SK-N-SH (cell line): ENCODE measurements at regions not wholly inside any gene's neighbourhood (a gene's known extent, or its start where the extent isn't known, plus 50 kb on each side); places are given as distances from the start of the nearest gene placed in this dataset.

Source experiments
- CTCF ChIA-PET: fragments of 300-600, 350-600 bp; formaldehyde crosslinking; extraction: SDS; loops from one replicate; lab custom pipeline; 2021; lab: Yijun Ruan, JAX
- POLR2A ChIA-PET: fragments of 350-600 bp; sonication (Branson Sonifier 250); formaldehyde crosslinking; extraction: SDS; loops from one replicate; lab custom pipeline; 2020; ENCODE audit warnings: antibody characterized with exemption, inconsistent platforms; lab: Yijun Ruan, JAX
- DNase-seq: peaks from one replicate; pipeline ENCODE4 v3.0.0; 2012
- H2AFZ ChIP-seq: fragments of 200-600 bp; sonication (generic); 2 replicates; pipeline ENCODE4 v1.8.1; 2016; ENCODE audit warnings: antibody characterized with exemption, mild to moderate bottlenecking, low read depth
- H3F3A ChIP-seq: fragments of 200-600 bp; sonication (generic); replicated peaks from 2 replicates; pipeline ENCODE3; 2016; ENCODE audit warnings: antibody characterized with exemption, mild to moderate bottlenecking; ENCODE audit not compliant: insufficient read depth
- H3K27ac ChIP-seq, 2 experiments: fragments of 200-500 bp in 1 of 2; fragments of 200-600 bp in 1 of 2; sonication (Bioruptor generic) in 1 of 2; sonication (generic), shearing (Covaris generic) in 1 of 2; 2 replicates each; pipeline versions ENCODE4 v1.5.1 to v1.6.1; 2014 to 2016; ENCODE audit warnings: low read depth in 2 of 2, inconsistent platforms in 1 of 2, low read length in 1 of 2, mild to moderate bottlenecking in 1 of 2, mixed read lengths in 1 of 2
- H3K27me3 ChIP-seq: fragments of 200-600 bp; sonication (generic), shearing (Covaris generic); 2 replicates; pipeline ENCODE4 v1.6.1; 2016; ENCODE audit warnings: mixed run types; ENCODE audit not compliant: insufficient read depth
- H3K36me3 ChIP-seq, 2 experiments: fragments of 200-500 bp in 1 of 2; fragments of 200-600 bp in 1 of 2; sonication (Bioruptor generic) in 1 of 2; sonication (generic) in 1 of 2; replicated peaks in 1 of 2; 2 replicates each; pipeline versions ENCODE3 to v1.5.1; 2014 to 2016; ENCODE audit warnings: low read length in 1 of 2, mild to moderate bottlenecking in 1 of 2; ENCODE audit not compliant: insufficient read depth in 2 of 2, control insufficient read depth in 1 of 2
- H3K4me1 ChIP-seq, 2 experiments: fragments of 200-500 bp in 1 of 2; fragments of 200-600 bp in 1 of 2; sonication (Bioruptor generic) in 1 of 2; sonication (generic), shearing (Covaris generic) in 1 of 2; 2 replicates each; pipeline versions ENCODE4 v1.5.1 to v1.6.1; 2014 to 2016; ENCODE audit warnings: low read depth in 1 of 2, low read length in 1 of 2, mixed run types in 1 of 2; ENCODE audit not compliant: insufficient read depth in 2 of 2, control insufficient read depth in 1 of 2
- H3K4me2 ChIP-seq: fragments of 200-600 bp; sonication (generic), shearing (Covaris generic); 2 replicates; pipeline ENCODE4 v1.6.1; 2017; ENCODE audit warnings: mixed run types
- H3K4me3 ChIP-seq, 2 experiments: fragments of 200-500 bp in 1 of 2; fragments of 200-600 bp in 1 of 2; sonication (Bioruptor generic) in 1 of 2; sonication (generic), shearing (Covaris generic) in 1 of 2; 2 replicates each; pipeline versions ENCODE4 v1.5.1 to v1.8.1; 2014 to 2016; ENCODE audit warnings: low read depth in 2 of 2, inconsistent platforms in 1 of 2, low read length in 1 of 2, mild to moderate bottlenecking in 1 of 2, mixed read lengths in 1 of 2, moderate library complexity in 1 of 2
- H3K79me2 ChIP-seq: fragments of 200-600 bp; sonication (generic); 2 replicates; pipeline ENCODE4 v1.8.1; 2017; ENCODE audit warnings: mild to moderate bottlenecking; ENCODE audit not compliant: insufficient read depth
- H3K9ac ChIP-seq: fragments of 200-600 bp; sonication (generic); 2 replicates; pipeline ENCODE4 v1.6.1; 2017; ENCODE audit warnings: mixed run types
- H3K9me2 ChIP-seq: fragments of 200-600 bp; sonication (generic); 2 replicates; pipeline ENCODE4 v1.6.1; 2017; ENCODE audit warnings: mixed run types
- H3K9me3 ChIP-seq: fragments of 200-600 bp; sonication (generic); 2 replicates; pipeline ENCODE4 v1.6.1; 2017; ENCODE audit warnings: mixed run types, mild to moderate bottlenecking, moderate library complexity
- H4K20me1 ChIP-seq: fragments of 200-600 bp; sonication (generic); 2 replicates; pipeline ENCODE4 v1.6.1; 2017; ENCODE audit warnings: mild to moderate bottlenecking, mixed run types; ENCODE audit not compliant: insufficient read depth
- ELF1 ChIP-seq: IDR thresholded peaks from 2 replicates; pipeline ENCODE4 v1.4.0; 2012
- EP300 ChIP-seq, 2 experiments: IDR thresholded peaks; 2 replicates each; pipeline versions ENCODE4 v1.4.0 to v1.6.1; 2012; ENCODE audit warnings: borderline replicate concordance in 1 of 2, low read depth in 1 of 2, low read length in 1 of 2
- EZH2phosphoT487 ChIP-seq: fragments of 200-600 bp; sonication (generic); IDR thresholded peaks from 2 replicates; pipeline ENCODE4 v1.6.1; 2017; ENCODE audit warnings: low read depth, mixed run types, mild to moderate bottlenecking, antibody characterized with exemption, moderate library complexity, borderline replicate concordance
- MXI1 ChIP-seq: IDR thresholded peaks from 2 replicates; pipeline ENCODE4 v1.6.1; 2012; ENCODE audit warnings: mild to moderate bottlenecking, low read depth, low read length, improper control_type of control experiment
- NFIC ChIP-seq: IDR thresholded peaks from 2 replicates; pipeline ENCODE4 v1.4.0; 2012; ENCODE audit warnings: borderline replicate concordance
- POLR2AphosphoS5 ChIP-seq: IDR thresholded peaks from 2 replicates; pipeline ENCODE4 v1.6.1; 2012; ENCODE audit warnings: low read depth, low read length
- RFX5 ChIP-seq: IDR thresholded peaks from 2 replicates; pipeline ENCODE4 v1.6.1; 2012; ENCODE audit warnings: mild to moderate bottlenecking, improper control_type of control experiment, low read length
- SMC3 ChIP-seq: IDR thresholded peaks from 2 replicates; pipeline ENCODE4 v1.6.1; 2012; ENCODE audit warnings: low read depth, low read length, improper control_type of control experiment
- TEAD4 ChIP-seq: IDR thresholded peaks from 2 replicates; pipeline ENCODE4 v1.4.0; 2012; ENCODE audit warnings: mild to moderate bottlenecking, borderline replicate concordance; ENCODE audit not compliant: insufficient read depth
- YY1 ChIP-seq: IDR thresholded peaks from 2 replicates; pipeline ENCODE4 v1.4.0; 2012; ENCODE audit warnings: low read depth, mild to moderate bottlenecking
- WGBS: methylation state at CpG from one replicate; pipeline ENCODE4 v1.1.6; 2017; ENCODE audit warnings: low lambda C conversion rate; 5-methylcytosine and 5-hydroxymethylcytosine counted together
- TF ChIP-seq, protein P1 (sequence below): IDR thresholded peaks from 2 replicates; pipeline ENCODE4 v1.4.0; 2012; ENCODE audit warnings: low read depth, borderline replicate concordance
- TF ChIP-seq, protein P2 (sequence below): IDR thresholded peaks from 2 replicates; pipeline ENCODE4; 2012
- TF ChIP-seq, protein P3 (sequence below): IDR thresholded peaks from 2 replicates; pipeline ENCODE4 v1.4.0; 2012; ENCODE audit warnings: low read depth, borderline replicate concordance
- TF ChIP-seq, protein P4 (sequence below): fragments of 200-600 bp; sonication (generic); IDR thresholded peaks from 2 replicates; pipeline ENCODE4 v1.6.1; 2017; ENCODE audit warnings: antibody characterized with exemption, mild to moderate bottlenecking, moderate library complexity
- TF ChIP-seq, protein P5 (sequence below): IDR thresholded peaks from 2 replicates; pipeline ENCODE4 v1.4.0; 2012; ENCODE audit warnings: low read depth

DNA sequence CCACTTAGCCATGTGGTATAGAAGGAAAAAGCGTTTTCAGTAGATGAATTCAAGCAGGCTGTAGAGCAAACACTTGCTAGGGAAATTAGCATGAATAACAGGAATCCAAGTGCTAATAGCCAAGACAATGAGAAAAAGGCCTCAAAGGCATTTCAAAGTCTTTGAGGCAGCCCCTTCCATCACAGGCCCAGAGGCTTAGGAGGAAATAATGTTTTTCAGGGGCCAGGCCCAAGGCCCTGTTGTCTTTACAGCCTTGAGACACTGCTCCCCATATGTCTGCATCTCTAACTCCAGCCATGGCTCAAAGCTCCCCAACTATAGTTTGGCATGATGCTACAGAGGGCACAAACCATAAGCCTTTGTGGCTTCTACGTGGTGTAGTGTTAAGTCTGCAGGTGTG is 563.5 kb downstream of the TAF11L14 start:
- CTCF ChIA-PET: no interaction called here
- Histone ChIP-seq H3K27me3 (no peaks in the 10 kb centered on the region), H3K79me2 (no peaks in the 10 kb centered on the region), H3K4me2 (no peak overlapping the region), H4K20me1 (no peaks in the 10 kb centered on the region), H3K36me3 (no peaks in the 10 kb centered on the region), H3K9me3 (0 out of 2 replicates have a peak, but pooled peaks cover 4% of the 10 kb centered on the region), H2AFZ (no peak overlapping the region), H3K4me1 (no peaks in the 10 kb centered on the region), H3K27ac (no peak overlapping the region), H3K9me2 (no peaks in the 10 kb centered on the region), H3F3A (no peaks in the 10 kb centered on the region), H3K4me3 (no peak overlapping the region), H3K9ac (no peak overlapping the region)
- POLR2A ChIA-PET: no interaction called here
- WGBS: 12% methylated on average over 2 of the region's 2 CpGs
- TF ChIP-seq EZH2phosphoT487: no peak
- TF ChIP-seq, protein P1, sequence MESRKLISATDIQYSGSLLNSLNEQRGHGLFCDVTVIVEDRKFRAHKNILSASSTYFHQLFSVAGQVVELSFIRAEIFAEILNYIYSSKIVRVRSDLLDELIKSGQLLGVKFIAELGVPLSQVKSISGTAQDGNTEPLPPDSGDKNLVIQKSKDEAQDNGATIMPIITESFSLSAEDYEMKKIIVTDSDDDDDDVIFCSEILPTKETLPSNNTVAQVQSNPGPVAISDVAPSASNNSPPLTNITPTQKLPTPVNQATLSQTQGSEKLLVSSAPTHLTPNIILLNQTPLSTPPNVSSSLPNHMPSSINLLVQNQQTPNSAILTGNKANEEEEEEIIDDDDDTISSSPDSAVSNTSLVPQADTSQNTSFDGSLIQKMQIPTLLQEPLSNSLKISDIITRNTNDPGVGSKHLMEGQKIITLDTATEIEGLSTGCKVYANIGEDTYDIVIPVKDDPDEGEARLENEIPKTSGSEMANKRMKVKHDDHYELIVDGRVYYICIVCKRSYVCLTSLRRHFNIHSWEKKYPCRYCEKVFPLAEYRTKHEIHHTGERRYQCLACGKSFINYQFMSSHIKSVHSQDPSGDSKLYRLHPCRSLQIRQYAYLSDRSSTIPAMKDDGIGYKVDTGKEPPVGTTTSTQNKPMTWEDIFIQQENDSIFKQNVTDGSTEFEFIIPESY: no peak
- no peak for TF ChIP-seq YY1
- no peak for TF ChIP-seq MXI1
- TF ChIP-seq, protein P2, sequence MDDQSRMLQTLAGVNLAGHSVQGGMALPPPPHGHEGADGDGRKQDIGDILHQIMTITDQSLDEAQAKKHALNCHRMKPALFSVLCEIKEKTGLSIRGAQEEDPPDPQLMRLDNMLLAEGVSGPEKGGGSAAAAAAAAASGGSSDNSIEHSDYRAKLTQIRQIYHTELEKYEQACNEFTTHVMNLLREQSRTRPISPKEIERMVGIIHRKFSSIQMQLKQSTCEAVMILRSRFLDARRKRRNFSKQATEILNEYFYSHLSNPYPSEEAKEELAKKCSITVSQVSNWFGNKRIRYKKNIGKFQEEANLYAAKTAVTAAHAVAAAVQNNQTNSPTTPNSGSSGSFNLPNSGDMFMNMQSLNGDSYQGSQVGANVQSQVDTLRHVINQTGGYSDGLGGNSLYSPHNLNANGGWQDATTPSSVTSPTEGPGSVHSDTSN: no peak
- TF ChIP-seq, protein P3, sequence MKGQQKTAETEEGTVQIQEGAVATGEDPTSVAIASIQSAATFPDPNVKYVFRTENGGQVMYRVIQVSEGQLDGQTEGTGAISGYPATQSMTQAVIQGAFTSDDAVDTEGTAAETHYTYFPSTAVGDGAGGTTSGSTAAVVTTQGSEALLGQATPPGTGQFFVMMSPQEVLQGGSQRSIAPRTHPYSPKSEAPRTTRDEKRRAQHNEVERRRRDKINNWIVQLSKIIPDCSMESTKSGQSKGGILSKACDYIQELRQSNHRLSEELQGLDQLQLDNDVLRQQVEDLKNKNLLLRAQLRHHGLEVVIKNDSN: no peak
- TF ChIP-seq ELF1: no peak
- no peak for TF ChIP-seq POLR2AphosphoS5
- no peak for TF ChIP-seq EP300 (IDR thresholded peaks at IDR 0.05; ENCODE audit: borderline replicate concordance in 1 of 2, low read depth in 1 of 2, low read length in 1 of 2)
- TF ChIP-seq NFIC: no peak
- TF ChIP-seq RFX5: no peak
- no peak for DNase-seq

DNA sequence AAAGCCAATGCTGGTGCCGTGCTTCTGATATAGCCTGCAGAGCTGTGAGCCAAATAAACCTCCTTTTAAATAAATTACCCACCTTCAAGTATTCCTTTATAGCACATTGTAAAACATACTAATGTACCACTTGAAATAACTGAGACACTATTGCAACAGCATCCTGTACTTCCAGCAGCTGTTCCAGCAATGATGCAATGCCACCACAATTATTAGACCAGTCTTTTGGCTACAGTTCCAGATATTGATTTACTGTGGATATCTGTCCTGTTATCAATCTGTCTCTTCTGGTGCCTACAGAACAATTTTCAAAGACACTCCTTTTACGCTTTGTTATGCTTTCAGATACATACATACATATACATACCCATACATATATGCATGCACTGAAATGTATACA is 567.9 kb downstream of the TAF11L14 start:
- POLR2A ChIA-PET: no interaction called here
- H3K4me2 ChIP-seq: no peak overlapping the region
- H3K27me3 ChIP-seq: no peaks in the 10 kb centered on the region
- H2AFZ ChIP-seq: no peak overlapping the region
- H3K9ac ChIP-seq: no peak overlapping the region
- no peak for DNase-seq
- H3K9me3 ChIP-seq: no peaks in the 10 kb centered on the region
- H3K4me1 ChIP-seq: no peaks in the 10 kb centered on the region
- H3K27ac ChIP-seq: no peak overlapping the region
- no peaks in the 10 kb centered on the region for H3F3A ChIP-seq
- H3K9me2 ChIP-seq: no peaks in the 10 kb centered on the region
- 9% methylated on average over 2 of the region's 2 CpGs for WGBS
- H3K36me3 ChIP-seq: no peaks in the 10 kb centered on the region
- H3K4me3 ChIP-seq: no peak overlapping the region
- CTCF ChIA-PET: no interaction called here
- no peaks in the 10 kb centered on the region for H3K79me2 ChIP-seq
- H4K20me1 ChIP-seq: no peaks in the 10 kb centered on the region
- TF ChIP-seq SMC3 (no peak), RFX5 (no peak), YY1 (no peak), TEAD4 (no peak)
- TF ChIP-seq, protein P4, sequence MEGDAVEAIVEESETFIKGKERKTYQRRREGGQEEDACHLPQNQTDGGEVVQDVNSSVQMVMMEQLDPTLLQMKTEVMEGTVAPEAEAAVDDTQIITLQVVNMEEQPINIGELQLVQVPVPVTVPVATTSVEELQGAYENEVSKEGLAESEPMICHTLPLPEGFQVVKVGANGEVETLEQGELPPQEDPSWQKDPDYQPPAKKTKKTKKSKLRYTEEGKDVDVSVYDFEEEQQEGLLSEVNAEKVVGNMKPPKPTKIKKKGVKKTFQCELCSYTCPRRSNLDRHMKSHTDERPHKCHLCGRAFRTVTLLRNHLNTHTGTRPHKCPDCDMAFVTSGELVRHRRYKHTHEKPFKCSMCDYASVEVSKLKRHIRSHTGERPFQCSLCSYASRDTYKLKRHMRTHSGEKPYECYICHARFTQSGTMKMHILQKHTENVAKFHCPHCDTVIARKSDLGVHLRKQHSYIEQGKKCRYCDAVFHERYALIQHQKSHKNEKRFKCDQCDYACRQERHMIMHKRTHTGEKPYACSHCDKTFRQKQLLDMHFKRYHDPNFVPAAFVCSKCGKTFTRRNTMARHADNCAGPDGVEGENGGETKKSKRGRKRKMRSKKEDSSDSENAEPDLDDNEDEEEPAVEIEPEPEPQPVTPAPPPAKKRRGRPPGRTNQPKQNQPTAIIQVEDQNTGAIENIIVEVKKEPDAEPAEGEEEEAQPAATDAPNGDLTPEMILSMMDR: no peak
- TF ChIP-seq, protein P2: no peak
- TF ChIP-seq, protein P3: no peak
- TF ChIP-seq, protein P5, sequence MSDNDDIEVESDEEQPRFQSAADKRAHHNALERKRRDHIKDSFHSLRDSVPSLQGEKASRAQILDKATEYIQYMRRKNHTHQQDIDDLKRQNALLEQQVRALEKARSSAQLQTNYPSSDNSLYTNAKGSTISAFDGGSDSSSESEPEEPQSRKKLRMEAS: no peak
